ENCODE measurements at regions not wholly inside any gene's neighbourhood (a gene's known extent, or its start where the extent isn't known, plus 50 kb on each side); places are given as distances from the start of the nearest gene placed in this dataset.

DNA sequence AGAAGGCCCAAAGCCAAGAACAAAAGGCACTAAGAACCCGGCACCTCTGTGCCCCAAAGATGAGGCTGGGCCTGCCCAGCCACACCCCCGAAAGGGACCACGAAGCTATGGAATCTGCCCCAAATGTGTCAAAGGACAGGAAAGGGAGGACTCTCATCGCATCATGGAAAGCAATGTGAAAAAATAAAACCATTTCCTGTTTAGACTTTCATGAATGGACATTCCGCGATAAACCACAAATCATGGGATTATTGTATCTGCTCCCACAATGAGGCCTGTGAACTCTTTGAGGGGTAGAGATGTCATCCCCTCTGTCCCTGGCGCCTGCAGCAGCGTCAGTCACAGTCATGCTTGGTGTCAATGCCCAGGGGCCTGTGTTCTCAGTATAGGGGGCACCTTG, 135.0 kb downstream of the COPRS start:
- TF ChIP-seq TARDBP (IDR thresholded peaks at IDR 0.05): no peak
- no peak for TF ChIP-seq FOXK2 (IDR thresholded peaks at IDR 0.05)
- TF ChIP-seq BHLHE40 (IDR thresholded peaks at IDR 0.05; ENCODE audit: borderline replicate concordance): no peak
- no peak for TF ChIP-seq FOXM1 (IDR thresholded peaks at IDR 0.05; ENCODE audit: borderline replicate concordance)
- TF ChIP-seq, protein P1, sequence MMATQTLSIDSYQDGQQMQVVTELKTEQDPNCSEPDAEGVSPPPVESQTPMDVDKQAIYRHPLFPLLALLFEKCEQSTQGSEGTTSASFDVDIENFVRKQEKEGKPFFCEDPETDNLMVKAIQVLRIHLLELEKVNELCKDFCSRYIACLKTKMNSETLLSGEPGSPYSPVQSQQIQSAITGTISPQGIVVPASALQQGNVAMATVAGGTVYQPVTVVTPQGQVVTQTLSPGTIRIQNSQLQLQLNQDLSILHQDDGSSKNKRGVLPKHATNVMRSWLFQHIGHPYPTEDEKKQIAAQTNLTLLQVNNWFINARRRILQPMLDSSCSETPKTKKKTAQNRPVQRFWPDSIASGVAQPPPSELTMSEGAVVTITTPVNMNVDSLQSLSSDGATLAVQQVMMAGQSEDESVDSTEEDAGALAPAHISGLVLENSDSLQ (IDR thresholded peaks at IDR 0.05): no peak
- no peak for TF ChIP-seq HDGF (IDR thresholded peaks at IDR 0.05; ENCODE audit: borderline replicate concordance)
- no peak for TF ChIP-seq FOXA1 (IDR thresholded peaks at IDR 0.05)
- TF ChIP-seq ZNF384 (IDR thresholded peaks at IDR 0.05): no peak
- TF ChIP-seq ELF4 (IDR thresholded peaks at IDR 0.05): no peak
- no peak for TF ChIP-seq SUZ12 (IDR thresholded peaks at IDR 0.05)

Measured in HEK293T (cell line).